HG03342 (cell line): ENCODE measurements at regions not wholly inside any gene's neighbourhood (a gene's known extent, or its start where the extent isn't known, plus 50 kb on each side); places are given as distances from the start of the nearest gene placed in this dataset.
"Not testable (repeated sequence)": the region's sequence is repeated elsewhere in the genome, so short reads cannot be mapped to it uniquely, and the experiment has no call there.

ENCODE experiments used
- ATAC-seq: cut with Tn5 transposase; IDR thresholded peaks from one replicate; pipeline ENCODE4 v1.9.1; 2021; ENCODE audit warnings: mild to moderate bottlenecking, moderate library complexity; ENCODE audit not compliant: unreplicated experiment

GRCh38 chr14:53751650-53752049, 205.0 kb downstream of the BMP4 start:
- ATAC-seq, result no peak

GRCh38 chr14:53748691-53749090, 207.9 kb downstream of the BMP4 start:
- no peak for ATAC-seq

- no peak for ATAC-seq
Measured at GRCh38 chr14:53744857-53745256, 211.8 kb downstream of the BMP4 start.

GRCh38 chr14:53743371-53743770, 213.3 kb downstream of the BMP4 start:
- no peak for ATAC-seq

GRCh38 chr14:53742233-53742620, 214.4 kb downstream of the BMP4 start:
- no peak for ATAC-seq

- ATAC-seq, result no peak
Measured at GRCh38 chr14:53741479-53742232, 215.0 kb downstream of the BMP4 start.

- no peak for ATAC-seq
Measured at GRCh38 chr14:53740570-53740969, 216.1 kb downstream of the BMP4 start.

GRCh38 chr14:53735916-53736315, 220.7 kb downstream of the BMP4 start:
- no peak for ATAC-seq

- ATAC-seq, result no peak
Measured at GRCh38 chr14:53723221-53723620, 233.4 kb downstream of the BMP4 start.

GRCh38 chr14:53719536-53719935, 237.1 kb downstream of the BMP4 start:
- no peak for ATAC-seq

- no peak for ATAC-seq
Measured at GRCh38 chr14:53716578-53716977, 240.0 kb downstream of the BMP4 start.

- ATAC-seq, result no peak
Measured at GRCh38 chr14:53715193-53715721, 241.4 kb downstream of the BMP4 start.

- ATAC-seq, result no peak
Measured at GRCh38 chr14:53714495-53715192, 242.0 kb downstream of the BMP4 start.

- not testable (repeated sequence) for ATAC-seq
Measured at GRCh38 chr14:53712901-53713300, 243.7 kb downstream of the BMP4 start.

- ATAC-seq, result no peak
Measured at GRCh38 chr14:53711205-53711604, 245.4 kb downstream of the BMP4 start.

- ATAC-seq, result no peak
Measured at GRCh38 chr14:53710615-53711014, 246.0 kb downstream of the BMP4 start.

- ATAC-seq, result no peak
Measured at GRCh38 chr14:53709381-53709780, 247.2 kb downstream of the BMP4 start.

GRCh38 chr14:53703457-53703856, 253.2 kb downstream of the BMP4 start:
- ATAC-seq, result no peak

GRCh38 chr14:53701108-53701875, 255.3 kb downstream of the BMP4 start:
- ATAC-seq, result no peak

- no peak for ATAC-seq
Measured at GRCh38 chr14:53696217-53696965, 260.2 kb downstream of the BMP4 start.
